NCI-H2227 (cell line): ENCODE measurements at regions not wholly inside any gene's neighbourhood (a gene's known extent, or its start where the extent isn't known, plus 50 kb on each side); places are given as distances from the start of the nearest gene placed in this dataset.

Experiments
- DNase-seq: peaks from one replicate; lab custom pipeline; 2025; ENCODE audit not compliant: unreplicated experiment; lab: John Stamatoyannopoulos, UW

- DNase-seq = no peak
These were observed 552.8 kb downstream of the BRD1 start for GRCh38 chr22:49274754-49275380.

GRCh38 chr22:49272546-49273125, 555.0 kb downstream of the BRD1 start:
- DNase-seq = no peak

- DNase-seq = no peak
These were observed 555.8 kb downstream of the BRD1 start for GRCh38 chr22:49271831-49272230.

DNA sequence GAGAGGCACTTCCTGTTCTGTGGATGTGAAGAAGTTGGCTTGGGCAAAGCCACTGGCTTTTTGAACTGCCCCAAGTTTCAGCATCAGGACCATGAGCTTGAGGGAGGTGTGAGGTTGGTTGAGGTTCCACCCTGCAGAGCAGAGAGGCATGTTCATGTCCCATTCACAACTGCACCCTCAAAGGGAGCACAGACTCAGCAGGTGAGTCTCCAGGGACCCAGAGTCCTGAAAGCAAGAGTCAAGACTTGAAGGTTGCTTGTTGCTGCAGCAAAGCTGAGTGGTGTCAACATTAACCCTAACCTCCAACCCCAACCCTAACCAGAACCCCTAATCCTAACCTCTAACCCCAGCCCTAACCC, 556.3 kb downstream of the BRD1 start:
- no peak for DNase-seq

- DNase-seq = no peak
These were observed 556.9 kb downstream of the BRD1 start for GRCh38 chr22:49270595-49271368.

DNA sequence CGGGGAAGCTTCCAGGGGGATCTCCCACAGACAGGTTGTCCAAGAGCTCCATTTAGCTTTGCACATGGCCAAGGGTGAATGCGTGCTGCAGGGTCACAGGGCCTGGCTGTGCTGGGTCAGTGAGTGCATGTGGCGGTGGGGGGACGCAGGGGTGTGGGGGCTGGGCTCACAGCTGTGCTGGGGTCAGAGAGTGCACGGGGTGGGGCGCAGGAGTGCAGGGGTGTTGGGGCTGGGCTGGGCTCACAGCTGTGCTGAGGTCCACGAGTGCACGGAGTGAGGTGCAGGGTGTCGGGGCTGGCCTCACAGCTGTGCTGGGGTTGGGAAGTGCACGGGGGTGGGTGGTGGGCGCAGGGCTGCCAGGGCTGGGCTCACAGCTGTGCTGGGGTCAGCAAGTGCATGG, 557.7 kb downstream of the BRD1 start:
- no peak for DNase-seq

GRCh38 chr22:49269371-49269770, 558.3 kb downstream of the BRD1 start:
- DNase-seq = no peak

- DNase-seq = no peak
These were observed 558.7 kb downstream of the BRD1 start for GRCh38 chr22:49268924-49269323.

- no peak for DNase-seq
These were observed 559.7 kb downstream of the BRD1 start for GRCh38 chr22:49267996-49268395.

DNA sequence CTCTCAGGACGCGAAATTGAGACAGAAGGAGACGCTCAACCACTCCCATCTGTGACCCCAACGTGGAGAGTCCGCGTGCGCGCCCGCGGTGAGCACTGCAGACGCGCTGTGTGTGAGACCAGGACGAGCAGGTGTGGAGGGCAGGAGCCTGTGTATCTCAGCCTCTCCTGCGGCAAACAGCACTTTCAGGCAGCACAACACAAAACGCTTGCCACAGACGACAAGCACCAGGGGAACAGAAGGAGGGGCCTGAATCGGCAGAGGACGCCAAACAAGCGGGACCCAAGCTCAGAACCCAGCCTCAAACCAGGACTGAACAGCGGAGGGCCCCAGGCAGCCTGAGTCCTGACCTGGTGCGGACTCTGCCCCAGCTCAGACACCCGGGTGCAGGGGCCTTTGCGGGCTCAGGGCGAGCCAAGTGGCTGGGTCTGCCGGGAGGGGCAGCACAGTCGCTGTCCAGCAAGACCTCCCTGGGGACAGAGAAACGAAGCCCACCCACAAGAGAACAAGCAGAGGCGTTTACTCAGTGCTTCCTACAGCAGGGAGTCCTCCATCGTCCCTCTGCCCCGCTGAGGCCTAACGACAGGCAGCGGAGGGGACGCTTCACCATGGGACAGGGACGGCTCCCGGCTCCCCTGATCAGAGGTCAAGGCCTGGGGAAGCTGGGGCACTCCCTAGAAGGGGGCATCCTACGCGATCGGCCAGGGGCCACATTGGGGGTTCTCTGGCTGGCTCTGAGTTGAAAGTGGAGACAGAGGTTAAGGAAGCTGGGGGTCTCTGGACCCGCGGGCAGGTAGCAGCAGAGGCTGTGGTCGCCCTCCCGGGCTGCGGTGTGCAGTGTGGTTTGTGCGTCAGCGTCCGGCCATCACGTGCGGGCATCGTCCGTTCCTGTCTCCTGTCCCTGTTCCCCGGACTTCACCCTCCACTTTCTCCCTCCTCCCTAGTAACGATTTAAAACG, 560.8 kb downstream of the BRD1 start:
- DNase-seq = no peak

DNA sequence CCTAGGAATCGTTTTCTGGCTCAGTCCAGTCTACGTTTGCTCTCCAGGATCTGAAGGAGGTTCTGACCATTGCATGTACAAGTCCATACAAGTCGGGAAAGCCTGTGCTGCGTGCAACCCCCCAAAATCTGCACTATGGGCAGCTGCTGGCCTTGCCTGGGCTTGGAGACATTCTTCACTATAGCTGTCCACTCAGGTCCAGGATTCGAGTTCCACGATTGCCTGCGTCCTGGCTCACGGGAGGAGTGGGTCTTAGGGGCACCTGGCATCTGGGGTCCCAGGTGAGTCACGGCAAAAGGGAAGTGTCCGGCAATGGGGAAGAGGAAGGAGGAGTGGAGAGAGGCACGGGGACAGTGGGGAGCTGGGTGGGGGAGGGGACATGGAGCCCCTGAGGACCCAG, 563.0 kb downstream of the BRD1 start:
- no peak for DNase-seq

- no peak for DNase-seq
These were observed 564.6 kb downstream of the BRD1 start for GRCh38 chr22:49263101-49263500.

DNA sequence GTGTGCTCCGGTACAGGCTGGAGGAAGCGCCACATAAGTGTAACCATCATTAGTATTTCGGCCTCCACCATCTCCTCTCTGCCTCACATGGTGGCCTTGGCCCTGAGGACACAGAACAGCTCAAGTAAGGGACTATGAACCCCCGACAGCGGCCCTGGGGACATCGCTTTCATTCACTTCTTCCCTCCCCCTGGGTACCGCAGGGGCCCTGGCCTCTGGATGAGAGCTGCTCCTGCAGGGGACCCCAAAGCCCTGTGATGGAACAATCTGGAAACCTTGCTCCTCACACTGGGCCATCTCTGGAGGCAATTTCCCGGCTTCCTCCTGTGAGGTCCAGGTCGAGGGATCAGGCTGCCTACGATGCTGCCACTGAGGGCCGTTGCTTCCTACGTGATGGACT, 565.5 kb downstream of the BRD1 start:
- DNase-seq = no peak

- DNase-seq = no peak
These were observed 566.1 kb downstream of the BRD1 start for GRCh38 chr22:49261616-49262015.

DNA sequence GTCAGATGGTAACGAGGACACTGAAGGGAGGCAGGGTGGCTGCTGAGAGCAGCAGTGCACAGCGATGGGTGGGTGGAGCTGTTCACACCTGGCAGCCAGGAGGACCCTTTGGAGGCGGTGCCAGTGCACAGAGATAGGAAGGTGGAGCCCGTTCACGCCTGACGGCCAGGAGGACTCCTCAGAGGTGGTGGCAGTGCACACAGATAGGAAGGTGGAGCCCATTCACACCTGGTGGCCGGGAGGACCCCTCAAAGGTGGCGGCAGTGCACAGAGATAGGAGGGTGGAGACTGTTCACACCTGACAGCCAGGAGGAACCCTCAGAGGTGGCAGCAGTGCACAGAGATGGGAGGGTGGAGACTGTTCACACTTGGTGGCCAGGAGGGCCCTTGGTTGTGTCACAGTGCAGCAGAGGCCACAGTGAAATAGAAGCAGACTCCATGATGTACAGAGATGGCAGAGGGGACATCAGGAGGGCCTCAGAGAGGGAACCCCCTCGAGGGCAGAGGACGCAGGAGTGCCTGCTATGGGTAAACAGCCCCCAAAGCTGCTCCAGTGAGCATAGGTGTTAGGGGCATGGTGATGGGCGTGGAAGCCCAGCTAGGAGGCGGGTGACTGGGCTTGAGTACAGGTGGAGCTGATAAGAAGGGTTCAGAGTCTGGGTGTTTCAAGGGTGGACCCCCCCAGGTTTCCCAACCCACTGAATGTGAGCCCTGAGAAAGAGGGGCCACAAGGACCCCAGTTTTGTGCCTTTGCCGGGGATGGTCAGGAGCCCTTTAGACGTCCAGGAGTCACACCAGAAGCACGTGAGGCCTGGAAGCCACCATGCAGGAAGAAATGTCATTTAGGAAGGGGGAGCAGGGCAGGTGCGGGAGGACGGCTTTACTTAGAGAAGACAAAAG, 566.7 kb downstream of the BRD1 start:
- no peak for DNase-seq

DNA sequence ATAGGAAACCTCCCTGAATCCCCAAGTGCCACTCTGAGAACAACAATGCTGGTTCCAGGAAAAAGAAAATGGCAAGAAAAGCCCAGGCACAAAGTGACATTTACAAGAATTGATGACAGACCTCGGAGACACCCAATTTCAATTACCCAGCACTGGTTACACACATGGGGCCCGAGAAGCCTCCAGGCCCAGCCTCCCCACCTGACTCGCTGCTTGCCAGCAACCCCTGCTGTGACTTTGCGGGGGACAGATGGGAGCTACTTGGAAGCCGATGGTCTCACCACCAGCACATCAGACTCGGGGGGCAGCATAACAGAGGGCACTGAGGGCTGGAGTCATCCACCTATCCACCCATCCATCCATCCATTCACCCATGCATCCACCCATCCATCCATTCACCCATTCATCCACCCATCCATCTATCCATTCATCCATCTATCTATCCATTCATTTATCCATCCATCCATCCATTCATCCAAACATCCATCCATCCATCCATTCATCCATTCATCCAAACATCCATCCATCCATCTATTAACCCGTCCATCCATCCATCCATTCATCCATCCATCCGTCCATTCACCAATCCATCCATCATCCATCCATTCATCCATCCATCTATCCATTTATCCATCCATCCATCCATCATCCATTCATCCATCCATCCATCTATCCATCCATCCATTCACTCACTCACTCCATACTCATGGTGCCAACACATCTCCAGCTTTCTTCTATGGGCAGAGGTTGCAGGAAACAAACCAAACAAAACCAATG, 567.6 kb downstream of the BRD1 start:
- no peak for DNase-seq

GRCh38 chr22:49258107-49259010, 569.3 kb downstream of the BRD1 start:
- no peak for DNase-seq

- DNase-seq = no peak
These were observed 570.1 kb downstream of the BRD1 start for GRCh38 chr22:49257551-49257961.
